NCI-H1105 (cell line): ENCODE measurements at regions not wholly inside any gene's neighbourhood (a gene's known extent, or its start where the extent isn't known, plus 50 kb on each side); places are given as distances from the start of the nearest gene placed in this dataset.

Experiments used
- DNase-seq: peaks from one replicate; lab custom pipeline; 2025; lab: John Stamatoyannopoulos, UW

DNA sequence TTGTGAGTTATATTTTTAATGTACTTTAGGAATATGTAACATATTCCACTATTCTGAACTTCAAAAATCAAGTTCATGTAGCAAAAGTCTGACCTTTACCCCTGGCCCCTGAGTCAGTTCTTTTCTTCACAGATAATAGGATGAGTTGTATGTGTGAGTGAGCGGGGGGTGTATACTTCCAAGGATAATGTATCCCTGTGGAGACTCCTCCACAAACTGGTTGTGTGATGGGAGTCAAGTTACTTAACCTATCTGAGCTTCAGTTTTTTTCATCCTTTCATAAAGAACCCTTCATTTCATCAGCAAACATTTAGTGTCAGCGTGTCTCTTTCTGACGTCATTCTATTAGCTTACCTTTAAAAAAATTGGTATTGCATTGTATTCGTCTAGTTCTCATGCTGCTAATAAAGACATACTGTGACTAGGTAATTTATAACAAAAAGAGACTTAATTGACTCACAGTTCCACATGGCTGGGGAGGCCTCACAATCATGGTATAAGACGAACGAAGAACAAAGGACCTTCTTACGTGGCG lies 288.1 kb upstream of the GPC6 start:
- DNase-seq = no peak

DNA sequence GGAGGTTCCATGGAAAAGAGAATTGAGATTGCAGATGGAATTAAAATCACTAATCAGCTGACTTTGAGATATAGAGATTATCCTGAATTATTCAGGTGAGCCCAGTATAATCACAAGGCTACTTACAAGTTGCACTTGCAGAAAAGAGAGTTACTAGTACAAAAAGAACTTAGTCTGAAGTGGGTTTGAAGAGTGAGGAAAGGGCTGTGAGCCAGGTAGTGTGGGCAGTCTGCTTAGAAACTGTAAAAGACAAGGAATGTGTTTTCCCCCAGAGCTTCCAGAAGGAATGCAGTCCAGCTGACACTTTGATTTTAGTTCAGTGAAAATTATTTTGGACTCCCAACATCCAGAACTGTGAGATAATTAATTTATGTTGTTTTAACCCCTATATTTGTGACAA lies 285.4 kb upstream of the GPC6 start:
- no peak for DNase-seq

DNA sequence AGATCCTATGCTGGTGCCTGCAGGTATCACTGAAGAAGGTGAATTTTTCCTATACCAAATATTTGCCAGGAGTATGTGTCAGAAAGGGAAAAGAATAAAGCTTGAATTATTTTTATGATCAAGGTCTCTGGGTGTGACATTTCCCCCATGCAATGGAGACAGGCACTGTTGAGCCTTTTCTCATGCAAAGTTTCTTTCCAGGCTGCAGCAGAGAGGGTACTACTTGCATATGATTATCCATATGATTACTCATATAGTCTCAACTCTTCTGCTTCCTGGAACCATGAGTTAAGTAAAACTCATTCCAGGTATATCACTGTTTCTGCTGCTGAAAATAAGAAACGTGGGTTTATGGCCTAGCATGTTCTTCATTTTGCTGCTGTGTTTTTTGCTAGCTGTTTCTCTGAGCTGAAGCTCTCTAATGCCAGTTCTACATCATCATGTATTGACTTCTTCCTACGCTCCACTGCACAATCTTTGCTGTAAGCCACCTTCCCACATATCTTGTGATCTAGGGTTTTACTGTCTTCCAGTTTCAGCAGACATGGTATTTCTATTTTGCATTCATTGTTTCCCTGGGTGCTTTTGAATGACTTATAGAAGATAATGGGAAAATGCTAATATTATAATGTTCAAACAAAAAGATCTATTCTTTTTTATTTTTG lies 278.7 kb upstream of the GPC6 start:
- DNase-seq = no peak

DNA sequence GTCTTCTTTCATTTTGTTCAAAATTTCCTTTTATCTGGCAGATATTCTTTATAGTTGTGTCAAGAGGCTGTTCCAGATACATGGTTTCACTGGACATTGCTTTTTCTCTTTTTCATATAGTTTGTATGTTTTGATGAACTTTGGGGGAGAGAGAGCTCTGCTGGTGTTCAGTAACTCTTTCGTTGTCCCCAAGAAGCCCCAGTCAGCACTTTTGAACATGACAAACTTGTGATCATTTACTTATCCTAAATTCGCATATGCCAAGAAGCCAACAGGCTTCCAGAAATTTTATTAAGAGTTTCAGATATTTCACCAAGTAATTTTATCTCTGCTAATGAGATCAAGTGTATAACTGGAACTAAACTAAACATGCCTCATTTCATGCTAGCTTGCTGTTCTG lies 275.8 kb upstream of the GPC6 start:
- DNase-seq = no peak

DNA sequence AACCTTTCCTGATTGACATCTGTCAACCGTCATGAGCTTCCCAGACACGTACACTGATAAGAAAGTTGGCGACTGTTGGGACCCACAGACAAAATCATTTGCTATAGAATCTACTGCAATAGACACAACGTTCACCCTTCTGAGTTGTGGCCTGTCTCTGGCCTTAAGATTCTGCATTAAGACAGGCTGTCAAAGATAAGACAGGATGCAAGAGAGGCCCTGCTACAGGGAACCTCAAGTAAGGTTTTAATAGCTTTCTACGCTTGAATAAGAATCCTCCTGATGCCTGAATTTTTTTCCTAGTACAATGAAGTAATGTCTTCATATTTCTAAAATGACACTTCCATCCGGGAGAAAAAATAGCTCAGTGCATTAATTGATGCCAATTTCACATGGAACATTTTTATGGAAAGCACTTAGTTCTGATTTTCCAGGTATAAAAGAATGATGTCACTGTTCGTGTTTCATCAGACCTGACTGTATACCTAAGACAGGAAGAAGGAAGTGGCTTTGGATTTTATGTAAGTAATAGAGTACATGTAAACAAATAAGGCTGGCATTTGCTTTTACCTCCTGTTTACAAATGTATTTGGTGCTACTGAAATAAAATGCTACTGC lies 275.2 kb upstream of the GPC6 start:
- no peak for DNase-seq

DNA sequence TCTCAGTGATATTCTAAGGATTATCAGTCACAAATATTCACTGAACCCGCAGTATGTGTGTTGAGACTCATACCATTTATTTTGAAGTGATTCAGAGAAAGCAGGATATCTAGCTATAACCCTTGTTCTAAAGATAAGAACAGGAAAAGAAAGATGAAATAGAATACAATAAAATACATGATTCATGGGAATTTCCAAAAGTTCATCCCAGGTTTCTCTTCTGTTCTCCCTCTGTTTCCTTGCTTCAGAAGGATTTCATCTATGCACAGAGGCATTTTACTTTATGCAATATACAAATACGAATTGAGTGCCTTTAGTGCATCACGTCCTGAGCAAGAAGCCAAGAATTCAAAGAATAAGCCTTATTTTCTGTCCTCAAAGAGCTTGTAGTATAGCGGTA lies 274.4 kb upstream of the GPC6 start:
- no peak for DNase-seq

DNA sequence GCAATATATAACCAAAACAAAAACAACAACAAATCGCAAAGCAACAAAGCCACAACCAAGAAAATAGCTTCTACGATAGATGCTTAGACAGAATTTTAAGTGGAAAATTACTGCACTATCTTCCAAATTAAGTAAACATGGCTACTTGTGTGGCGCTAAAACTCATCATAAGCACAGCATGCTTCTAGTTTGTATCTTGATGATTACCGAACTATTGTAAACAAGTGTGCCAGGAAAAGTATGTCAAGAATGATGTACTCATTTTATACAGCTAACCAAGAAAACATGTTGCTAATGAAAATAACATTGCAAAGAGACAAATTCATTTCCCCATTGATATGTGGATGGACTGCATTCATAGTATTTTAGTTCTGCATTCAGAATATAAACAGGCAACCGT lies 271.9 kb upstream of the GPC6 start:
- DNase-seq = no peak

DNA sequence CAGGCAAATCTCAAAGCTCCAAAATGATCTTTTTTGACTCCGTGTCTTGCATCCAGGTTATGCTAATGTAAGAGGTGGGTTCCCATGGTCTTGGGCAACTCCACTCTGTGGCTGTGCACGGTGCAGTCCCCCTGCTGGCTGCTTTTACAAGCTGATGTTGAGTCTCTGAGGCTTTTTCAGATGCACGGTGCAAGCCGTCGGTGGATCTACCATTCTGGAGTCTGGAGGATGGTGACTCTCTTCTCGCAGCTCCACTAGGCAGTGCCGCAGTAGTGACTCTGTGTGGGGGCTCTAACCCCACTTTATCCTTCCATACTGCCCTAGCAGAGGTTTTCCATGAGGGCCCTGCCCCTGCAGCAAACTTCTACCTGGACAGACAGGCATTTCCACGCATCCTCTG lies 266.8 kb upstream of the GPC6 start:
- DNase-seq = no peak

DNA sequence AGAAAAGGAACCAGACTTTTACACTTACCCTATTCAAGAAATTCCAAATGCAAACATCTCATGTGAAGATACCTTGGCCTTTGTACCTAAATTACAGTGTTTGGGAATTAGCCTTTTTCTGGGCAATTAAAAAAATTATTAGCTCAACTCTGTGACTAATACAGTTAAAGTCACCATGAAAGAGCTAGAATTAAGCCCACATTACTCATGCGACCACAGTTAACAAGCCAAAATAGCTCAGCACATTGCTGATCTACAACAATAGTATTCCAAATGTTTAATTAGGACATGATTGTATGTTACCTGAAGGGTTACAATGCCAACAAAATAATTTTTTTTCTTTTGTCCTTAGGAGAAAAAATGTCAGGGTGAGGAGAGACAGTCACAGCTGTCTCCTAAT lies 263.6 kb upstream of the GPC6 start:
- DNase-seq = no peak

DNA sequence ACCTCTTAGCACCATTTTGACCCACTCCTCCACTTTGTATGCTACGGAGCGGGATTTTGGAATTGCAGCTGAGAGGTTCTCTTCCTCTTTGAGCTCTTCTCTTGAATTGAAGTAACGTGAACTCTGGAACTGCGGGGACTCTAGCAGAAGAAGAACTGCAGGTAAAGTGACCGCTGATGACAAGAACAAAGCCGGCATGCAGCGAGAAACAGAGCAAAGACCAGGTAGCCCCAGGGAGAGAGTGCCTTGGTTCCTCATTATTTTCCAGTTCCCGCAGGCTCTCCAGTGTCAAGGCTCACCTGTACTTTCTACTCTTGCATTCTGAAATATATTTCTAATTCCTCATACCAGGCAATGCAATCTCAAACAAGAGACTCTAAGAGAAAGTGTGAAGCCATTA lies 260.3 kb upstream of the GPC6 start:
- no peak for DNase-seq

DNA sequence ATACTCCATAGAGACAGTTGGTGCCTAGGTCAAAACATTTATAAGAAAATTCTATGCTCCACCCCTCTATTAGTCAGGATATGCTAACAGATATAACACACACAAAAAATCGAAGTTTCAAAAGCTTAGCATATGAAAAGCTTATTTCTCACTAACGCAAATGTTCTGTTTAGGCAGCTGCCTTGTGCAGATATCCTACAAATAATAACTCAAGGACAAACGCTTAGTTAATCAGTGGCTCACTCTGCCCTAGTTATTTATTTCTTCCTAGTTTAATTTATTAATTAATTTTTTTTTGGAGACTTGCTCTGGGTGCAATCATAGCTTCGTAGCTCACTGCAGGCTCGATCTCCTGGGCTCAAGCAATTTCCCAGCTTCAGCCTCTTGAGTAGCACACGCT lies 259.7 kb upstream of the GPC6 start:
- DNase-seq = no peak

DNA sequence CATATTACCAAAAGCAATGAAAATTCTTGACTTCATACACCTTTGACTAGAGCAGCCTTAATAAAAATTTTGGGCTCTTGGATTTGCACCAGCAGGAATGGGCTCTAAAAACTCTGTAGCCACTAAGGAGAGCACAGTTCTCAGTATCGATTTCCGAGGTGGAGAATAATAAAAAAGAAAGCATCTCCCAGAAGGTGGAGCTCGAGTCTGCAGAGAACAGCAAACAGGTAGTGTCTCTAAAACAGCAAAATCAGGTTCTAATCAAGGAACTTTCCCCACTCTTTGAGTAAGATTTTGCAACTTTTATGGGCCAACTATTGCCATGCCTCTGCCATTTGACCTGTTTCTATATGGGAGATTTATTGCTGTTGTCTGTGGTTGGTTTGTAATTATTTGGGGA lies 258.7 kb upstream of the GPC6 start:
- DNase-seq = no peak

DNA sequence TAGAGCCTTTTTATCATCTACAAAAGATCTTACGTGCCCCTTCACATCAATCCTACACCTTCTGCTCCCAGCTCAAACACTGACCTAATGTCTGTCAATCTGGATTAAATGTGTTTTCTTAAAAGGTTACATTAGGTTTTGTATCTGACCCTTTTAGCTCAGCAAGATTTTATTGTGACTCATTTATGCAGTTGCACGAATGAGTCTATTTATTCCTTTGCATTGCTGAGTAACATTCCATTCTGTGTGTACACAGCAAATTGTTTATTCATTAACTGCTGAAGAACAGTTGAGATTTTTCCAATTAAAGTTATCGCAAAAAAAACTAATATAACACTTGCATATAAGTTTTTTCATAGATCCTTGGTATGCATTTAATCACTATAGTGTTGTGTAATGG lies 253.9 kb upstream of the GPC6 start:
- DNase-seq = no peak

DNA sequence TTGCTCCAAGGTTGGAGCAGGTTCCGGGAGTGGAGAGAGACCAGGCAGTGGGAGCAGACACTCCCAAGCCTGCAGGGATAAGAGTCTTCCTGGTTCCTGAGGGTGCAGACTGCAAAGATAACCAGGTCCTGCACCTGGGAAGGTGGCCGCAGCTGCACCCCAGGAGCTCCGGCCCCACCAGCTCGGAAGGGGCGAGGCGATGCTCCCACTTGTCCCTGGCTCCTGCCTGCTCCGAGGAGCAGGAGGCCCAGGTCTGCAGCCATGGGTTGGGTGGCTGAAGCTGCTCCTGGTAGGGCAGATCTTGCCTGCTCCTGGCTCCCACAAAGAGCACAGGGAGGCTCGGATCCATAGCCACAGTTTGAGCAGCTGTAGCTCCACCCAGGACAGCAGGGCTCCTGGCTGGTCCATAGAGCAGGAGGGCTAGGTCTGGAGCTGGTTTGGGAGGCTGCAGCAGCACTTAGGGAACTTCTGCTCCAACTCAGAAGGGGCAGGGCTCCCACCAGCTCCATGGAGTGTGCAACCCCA lies 251.6 kb upstream of the GPC6 start:
- DNase-seq = no peak

DNA sequence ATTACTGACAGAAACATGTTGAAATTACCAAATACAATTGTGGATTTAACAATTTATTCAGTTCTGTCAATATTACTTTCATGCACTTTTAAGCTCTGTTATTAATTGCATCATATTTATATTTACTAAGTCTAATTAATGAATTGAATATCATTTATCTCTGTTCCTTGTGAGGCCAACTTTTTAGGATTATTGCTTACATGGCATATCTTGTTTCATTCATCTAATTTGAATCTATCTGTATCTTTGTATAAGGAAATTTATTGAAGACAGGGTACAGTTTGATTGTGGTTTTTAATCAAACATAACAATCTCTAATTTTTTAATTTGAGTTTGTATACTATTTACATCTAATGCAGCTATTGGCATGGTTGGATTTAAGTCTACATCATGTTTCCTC lies 249.9 kb upstream of the GPC6 start:
- DNase-seq = no peak

DNA sequence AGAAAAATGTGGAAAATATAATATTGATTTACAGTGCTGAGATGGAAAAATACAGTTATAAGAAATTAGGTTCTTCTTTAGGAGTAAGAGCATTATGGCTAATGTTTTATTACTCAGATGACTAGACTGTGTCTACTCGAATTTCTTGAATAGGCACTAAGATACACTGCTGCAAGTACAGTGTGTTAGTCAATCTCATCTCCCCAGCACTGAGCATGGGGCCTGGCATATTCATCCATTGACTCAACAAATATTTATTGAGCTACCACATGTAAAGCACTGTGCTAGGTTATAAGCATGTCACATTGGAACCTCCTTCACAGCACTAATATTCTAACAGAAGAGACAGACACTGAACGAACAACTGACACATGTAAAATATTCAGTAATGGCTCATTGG lies 242.5 kb upstream of the GPC6 start:
- no peak for DNase-seq

DNA sequence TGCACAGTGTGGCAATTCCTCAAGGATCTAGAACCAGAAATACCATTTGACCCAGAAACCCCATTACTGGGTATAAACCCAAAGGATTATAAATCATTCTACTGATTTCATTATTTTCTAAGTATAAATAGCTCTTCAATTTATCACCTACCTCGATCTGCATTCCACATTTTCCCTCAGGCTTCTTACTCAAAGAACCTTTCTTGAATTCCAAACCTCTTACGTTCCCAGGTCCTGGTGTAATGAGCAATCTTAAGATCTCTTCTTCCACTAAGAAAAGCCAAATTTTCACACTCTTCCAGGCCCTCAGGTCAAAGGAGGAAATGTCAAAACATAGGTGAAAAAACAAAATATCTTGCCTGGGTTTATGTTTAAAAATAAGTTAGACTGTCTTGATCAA lies 237.3 kb upstream of the GPC6 start:
- DNase-seq = no peak

DNA sequence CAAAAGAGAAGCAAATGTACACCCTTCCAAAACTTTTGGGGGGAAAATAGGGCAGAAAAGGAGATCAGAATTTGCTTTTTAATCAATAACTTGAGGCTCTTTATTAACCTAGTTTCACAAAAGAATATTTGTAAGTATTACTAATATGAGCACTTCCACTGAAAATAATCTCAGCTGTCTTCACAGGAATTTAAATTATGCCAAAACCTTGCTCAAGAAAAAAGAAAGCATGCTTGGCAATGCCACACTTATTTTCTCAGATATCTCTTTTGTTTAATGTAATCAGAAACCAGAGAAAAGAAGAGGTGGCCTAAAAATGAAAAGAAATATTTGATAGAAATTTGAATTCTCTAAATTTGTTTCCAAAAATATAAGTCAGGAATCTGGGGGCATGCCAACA lies 234.9 kb upstream of the GPC6 start:
- DNase-seq = no peak

DNA sequence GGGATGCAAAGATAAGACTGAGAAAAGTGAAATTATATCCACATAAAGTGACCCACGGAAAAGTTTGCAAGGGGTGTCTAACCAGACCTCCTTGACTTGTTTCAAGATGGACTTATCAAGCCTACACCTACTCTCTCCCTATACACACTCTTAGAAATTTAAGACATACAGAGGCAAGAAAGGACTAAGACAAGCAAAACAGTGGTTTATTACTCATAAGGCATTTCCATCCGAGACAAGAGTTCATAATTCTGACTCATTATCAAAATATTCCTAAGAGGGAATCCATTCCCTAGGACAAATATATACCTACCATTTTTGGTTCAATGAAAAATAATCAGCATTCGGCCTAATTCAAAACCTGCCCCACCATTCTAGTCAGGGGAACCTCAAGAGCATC lies 232.6 kb upstream of the GPC6 start:
- no peak for DNase-seq

DNA sequence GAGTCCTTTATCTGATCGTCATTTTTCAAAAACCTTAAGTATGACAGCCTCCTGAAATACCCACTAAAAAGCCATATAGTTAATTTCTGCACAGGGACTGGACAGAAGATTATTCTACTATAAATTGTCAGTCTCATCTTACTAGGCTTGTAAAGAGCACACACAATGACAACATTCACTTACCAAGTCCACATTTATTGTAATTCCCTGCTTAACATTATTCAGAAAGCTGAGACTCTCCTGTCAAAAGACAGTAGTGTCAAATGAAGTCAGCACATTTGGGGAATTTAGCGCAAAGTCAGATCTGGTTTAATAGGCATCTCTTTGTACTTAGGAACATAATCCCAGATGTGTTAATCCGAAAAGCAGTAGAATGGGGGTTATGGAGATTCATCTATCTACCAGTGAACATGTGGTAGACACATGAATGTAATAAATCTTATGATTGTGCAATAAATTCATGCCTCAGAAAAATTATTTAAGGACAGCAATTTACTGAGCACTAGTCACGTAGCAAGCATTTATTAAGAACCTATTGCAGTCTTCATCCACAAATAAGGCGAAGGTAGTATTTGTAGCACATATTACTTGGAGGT lies 224.6 kb upstream of the GPC6 start:
- DNase-seq = no peak

DNA sequence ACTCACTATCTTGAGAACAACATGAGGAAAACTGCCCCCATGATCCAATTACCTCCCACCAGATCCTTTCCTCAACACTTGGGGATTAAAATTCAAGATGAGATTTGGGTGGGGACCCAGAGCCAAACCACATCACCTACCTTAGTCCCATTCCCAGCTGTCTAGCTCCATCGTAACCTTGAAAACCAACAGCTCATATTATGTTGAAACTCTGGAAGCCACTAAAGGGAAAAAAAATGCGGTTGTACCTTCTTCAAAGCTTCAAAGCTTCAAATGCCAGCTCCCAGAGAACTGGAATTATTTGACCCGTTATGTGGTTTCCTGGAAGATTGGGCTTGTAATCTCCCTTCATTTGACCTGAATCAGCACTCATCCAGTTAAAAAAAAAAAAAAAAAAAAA lies 223.1 kb upstream of the GPC6 start:
- DNase-seq = no peak

DNA sequence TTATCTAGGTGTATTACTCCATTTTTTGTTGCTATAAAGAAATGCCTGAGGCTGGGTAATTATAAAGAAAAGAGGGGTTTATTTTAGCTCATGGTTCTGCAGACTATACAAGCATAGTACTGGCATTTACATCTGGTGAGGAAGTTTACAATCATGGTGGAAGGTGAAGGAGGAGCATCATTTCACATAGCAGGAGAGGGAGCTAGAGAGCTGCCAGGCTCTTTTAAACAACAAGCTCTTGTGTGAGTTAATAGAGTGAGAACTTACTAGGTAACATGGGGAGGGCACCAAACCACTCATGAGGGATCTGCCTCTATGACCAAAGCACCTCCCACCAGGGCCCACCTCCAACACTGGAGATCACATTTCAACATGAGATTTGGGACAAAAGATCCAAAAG lies 221.7 kb upstream of the GPC6 start:
- no peak for DNase-seq

DNA sequence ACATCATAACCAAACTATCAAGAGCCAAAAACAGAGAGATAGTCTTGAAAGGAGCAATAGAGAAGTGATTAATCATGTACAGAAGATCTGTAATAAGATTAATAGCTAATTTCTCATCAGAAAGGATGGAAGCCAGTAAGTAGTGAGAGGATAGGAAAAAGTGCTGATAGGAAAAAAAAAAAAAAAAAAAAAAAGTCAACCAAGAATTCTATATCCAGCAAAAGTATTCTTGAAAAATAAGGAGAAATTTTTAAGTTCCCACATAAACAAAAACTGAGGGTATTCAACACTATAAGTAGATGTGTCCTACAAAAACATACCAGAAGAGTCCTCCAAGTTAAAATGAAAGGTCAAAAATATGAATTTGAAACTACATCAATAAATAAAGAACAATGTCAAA lies 218.7 kb upstream of the GPC6 start:
- DNase-seq = no peak
